ENCODE measurements at regions not wholly inside any gene's neighbourhood (a gene's known extent, or its start where the extent isn't known, plus 50 kb on each side); places are given as distances from the start of the nearest gene placed in this dataset.

DNA sequence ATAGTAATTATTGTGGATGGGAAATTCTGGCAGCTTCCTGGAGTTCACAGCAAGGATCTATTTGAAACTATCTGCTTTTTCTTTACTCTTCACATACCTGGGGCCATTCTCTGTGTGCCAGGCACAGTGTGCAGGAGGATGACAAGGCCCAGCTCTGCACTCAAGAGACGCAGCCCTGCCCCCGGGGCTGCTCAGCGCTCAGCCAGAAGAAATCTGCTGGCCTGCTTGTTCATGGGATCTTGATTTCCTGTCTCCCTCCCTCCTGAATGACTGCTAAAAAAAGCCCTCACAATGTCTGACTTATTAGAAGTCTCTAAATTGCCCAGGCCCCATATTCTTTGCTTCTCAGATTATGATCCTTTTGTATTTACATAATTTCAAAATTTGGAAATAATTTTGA is 210.9 kb downstream of the DCDC2C start:
- H3K4me3 ChIP-seq (ENCODE audit: low read depth, poor library complexity, severe bottlenecking): no peak overlapping the region
- WGBS, 2 donors: 24 to 39% methylated on average over 3 of the region's 3 CpGs
- no peak for DNase-seq (ENCODE audit: low spot score in 2 of 2)
- TF ChIP-seq, protein P1, sequence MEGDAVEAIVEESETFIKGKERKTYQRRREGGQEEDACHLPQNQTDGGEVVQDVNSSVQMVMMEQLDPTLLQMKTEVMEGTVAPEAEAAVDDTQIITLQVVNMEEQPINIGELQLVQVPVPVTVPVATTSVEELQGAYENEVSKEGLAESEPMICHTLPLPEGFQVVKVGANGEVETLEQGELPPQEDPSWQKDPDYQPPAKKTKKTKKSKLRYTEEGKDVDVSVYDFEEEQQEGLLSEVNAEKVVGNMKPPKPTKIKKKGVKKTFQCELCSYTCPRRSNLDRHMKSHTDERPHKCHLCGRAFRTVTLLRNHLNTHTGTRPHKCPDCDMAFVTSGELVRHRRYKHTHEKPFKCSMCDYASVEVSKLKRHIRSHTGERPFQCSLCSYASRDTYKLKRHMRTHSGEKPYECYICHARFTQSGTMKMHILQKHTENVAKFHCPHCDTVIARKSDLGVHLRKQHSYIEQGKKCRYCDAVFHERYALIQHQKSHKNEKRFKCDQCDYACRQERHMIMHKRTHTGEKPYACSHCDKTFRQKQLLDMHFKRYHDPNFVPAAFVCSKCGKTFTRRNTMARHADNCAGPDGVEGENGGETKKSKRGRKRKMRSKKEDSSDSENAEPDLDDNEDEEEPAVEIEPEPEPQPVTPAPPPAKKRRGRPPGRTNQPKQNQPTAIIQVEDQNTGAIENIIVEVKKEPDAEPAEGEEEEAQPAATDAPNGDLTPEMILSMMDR (IDR thresholded peaks at IDR 0.05): no peak
- no peak for TF ChIP-seq POLR2A (IDR thresholded peaks at IDR 0.05)
- intact Hi-C loops (cut with DNase I; ENCODE audit: low total_unique reads): no loop called here

- DNase-seq (ENCODE audit: low spot score in 2 of 2): no peak
- 72 to 75% methylated on average over 5 of the region's 5 CpGs for WGBS, 2 donors
- intact Hi-C loops (cut with DNase I; ENCODE audit: low total_unique reads): no loop called here
Measured at GRCh38 chr2:3927031-3927430, 223.7 kb downstream of the DCDC2C start.

DNA sequence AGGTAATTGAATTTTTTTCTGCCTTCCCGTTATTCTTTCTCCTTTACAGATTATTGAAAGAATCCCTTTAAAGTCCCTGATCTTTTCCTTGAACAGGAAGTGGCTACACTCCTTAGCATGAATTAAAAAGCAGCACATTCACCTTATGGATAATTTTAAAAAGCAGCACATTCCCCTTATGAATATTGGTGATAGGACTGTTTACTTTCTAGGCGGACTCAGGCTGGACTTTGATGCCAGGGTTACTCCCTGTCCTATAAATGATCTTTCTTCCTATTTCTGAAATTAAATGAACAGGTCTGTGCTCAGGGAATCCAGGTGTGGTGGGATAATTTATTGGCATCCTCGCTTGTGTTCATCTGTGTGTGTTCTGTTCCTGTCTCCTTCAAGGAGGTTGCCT is 226.0 kb downstream of the DCDC2C start:
- WGBS, 2 donors: 55 to 64% methylated on average over 3 of the region's 3 CpGs
- DNase-seq (ENCODE audit: low spot score in 2 of 2): no peak
- TF ChIP-seq POLR2A (IDR thresholded peaks at IDR 0.05): no peak
- TF ChIP-seq, protein P1 (IDR thresholded peaks at IDR 0.05): no peak

More at GRCh38 chr2:3927031-3927430, 223.7 kb downstream of the DCDC2C start:
- no peak overlapping the region for H3K4me3 ChIP-seq (ENCODE audit: low read depth, poor library complexity, severe bottlenecking)
- TF ChIP-seq POLR2A (IDR thresholded peaks at IDR 0.05): no peak
- TF ChIP-seq, protein P1 (IDR thresholded peaks at IDR 0.05): no peak

GRCh38 chr2:3930246-3930645 is 226.9 kb downstream of the DCDC2C start:
- H3K4me3 ChIP-seq (ENCODE audit: low read depth, poor library complexity, severe bottlenecking): no peak overlapping the region
- TF ChIP-seq POLR2A (IDR thresholded peaks at IDR 0.05): no peak
- TF ChIP-seq, protein P1 (IDR thresholded peaks at IDR 0.05): no peak
- DNase-seq (ENCODE audit: low spot score in 2 of 2): peak in 1 of 2 donors; percentile 25
- intact Hi-C loops (cut with DNase I; ENCODE audit: low total_unique reads): no loop called here
- WGBS, 2 donors: 72 to 73% methylated on average over 7 to 8 of the region's 8 CpGs

More for the DNA sequence above, 226.0 kb downstream of the DCDC2C start:
- intact Hi-C loops (cut with DNase I; ENCODE audit: low total_unique reads): no loop called here
- no peak overlapping the region for H3K4me3 ChIP-seq (ENCODE audit: low read depth, poor library complexity, severe bottlenecking)

- TF ChIP-seq POLR2A (IDR thresholded peaks at IDR 0.05): no peak
- TF ChIP-seq, protein P1 (IDR thresholded peaks at IDR 0.05): no peak
- no peak overlapping the region for H3K4me3 ChIP-seq (ENCODE audit: low read depth, poor library complexity, severe bottlenecking)
- peak in 1 of 2 donors; percentile 79 for DNase-seq (ENCODE audit: low spot score in 2 of 2)
- intact Hi-C loops (cut with DNase I; ENCODE audit: low total_unique reads): no loop called here
- WGBS, 2 donors: 67 to 86% methylated on average over 5 to 6 of the region's 7 CpGs
Measured at GRCh38 chr2:3940661-3941060, 237.3 kb downstream of the DCDC2C start.

DNA sequence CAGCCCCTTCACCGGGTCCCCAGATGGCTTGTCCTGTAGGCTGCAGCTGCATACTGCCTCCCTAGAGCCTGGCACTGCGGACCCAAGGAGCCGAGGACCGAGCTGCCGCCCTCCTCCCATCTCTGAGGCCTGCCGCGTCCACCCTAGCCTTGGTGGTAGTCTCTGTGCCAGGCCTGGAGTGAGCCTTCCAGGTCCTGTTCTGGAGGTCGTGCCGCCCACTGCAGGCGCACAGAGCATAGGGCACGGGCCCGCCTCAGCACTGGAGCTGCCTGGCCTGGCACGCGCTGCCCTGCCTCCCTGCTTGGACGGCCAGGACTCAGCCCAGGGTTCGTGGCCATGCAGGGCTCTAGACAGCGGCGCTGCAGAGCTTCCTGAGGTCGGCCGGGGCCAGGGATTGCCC is 239.5 kb downstream of the DCDC2C start:
- no peak for TF ChIP-seq POLR2A (IDR thresholded peaks at IDR 0.05)
- TF ChIP-seq, protein P1 (IDR thresholded peaks at IDR 0.05): no peak
- intact Hi-C loops (cut with DNase I; ENCODE audit: low total_unique reads): no loop called here
- no peak overlapping the region for H3K4me3 ChIP-seq (ENCODE audit: low read depth, poor library complexity, severe bottlenecking)
- WGBS, 2 donors: 94% methylated on average over 13 to 20 of the region's 20 CpGs
- DNase-seq (ENCODE audit: low spot score in 2 of 2): peak in 1 of 2 donors; percentile 49

Data from lower leg skin (tissue), 4 donors.